ENCODE measurements at regions not wholly inside any gene's neighbourhood (a gene's known extent, or its start where the extent isn't known, plus 50 kb on each side); places are given as distances from the start of the nearest gene placed in this dataset.

DNA sequence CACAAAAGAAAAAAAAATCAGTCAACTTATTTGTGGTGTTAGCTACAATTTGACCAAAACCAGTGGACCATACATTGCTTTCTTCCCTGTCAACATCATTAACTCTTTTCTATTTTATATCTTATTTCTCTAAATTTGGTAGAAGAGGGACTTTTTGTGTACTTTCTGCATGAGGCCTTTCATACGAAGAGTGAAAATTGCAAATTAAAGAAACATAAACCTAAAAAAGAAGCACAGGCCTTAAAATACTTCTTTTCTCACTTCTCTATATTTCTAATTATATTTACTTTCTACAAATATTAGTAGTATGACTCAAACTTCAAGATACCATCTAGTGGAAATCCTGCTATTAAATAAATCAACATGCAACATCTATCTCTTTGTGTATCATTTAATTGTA is 1073.4 kb upstream of the ZEB2 start:
- TF ChIP-seq, protein P1, sequence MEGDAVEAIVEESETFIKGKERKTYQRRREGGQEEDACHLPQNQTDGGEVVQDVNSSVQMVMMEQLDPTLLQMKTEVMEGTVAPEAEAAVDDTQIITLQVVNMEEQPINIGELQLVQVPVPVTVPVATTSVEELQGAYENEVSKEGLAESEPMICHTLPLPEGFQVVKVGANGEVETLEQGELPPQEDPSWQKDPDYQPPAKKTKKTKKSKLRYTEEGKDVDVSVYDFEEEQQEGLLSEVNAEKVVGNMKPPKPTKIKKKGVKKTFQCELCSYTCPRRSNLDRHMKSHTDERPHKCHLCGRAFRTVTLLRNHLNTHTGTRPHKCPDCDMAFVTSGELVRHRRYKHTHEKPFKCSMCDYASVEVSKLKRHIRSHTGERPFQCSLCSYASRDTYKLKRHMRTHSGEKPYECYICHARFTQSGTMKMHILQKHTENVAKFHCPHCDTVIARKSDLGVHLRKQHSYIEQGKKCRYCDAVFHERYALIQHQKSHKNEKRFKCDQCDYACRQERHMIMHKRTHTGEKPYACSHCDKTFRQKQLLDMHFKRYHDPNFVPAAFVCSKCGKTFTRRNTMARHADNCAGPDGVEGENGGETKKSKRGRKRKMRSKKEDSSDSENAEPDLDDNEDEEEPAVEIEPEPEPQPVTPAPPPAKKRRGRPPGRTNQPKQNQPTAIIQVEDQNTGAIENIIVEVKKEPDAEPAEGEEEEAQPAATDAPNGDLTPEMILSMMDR (conservative IDR thresholded peaks at IDR 0.05; ENCODE audit: low read depth, low read length) = no peak
- no peak for TF ChIP-seq EZH2 (IDR thresholded peaks at IDR 0.05; ENCODE audit: borderline replicate concordance, low read depth, low read length, poor library complexity, severe bottlenecking)
